ENCODE measurements at regions not wholly inside any gene's neighbourhood (a gene's known extent, or its start where the extent isn't known, plus 50 kb on each side); places are given as distances from the start of the nearest gene placed in this dataset.
"Not testable (repeated sequence)": the region's sequence is repeated elsewhere in the genome, so short reads cannot be mapped to it uniquely, and the experiment has no call there.

DNA sequence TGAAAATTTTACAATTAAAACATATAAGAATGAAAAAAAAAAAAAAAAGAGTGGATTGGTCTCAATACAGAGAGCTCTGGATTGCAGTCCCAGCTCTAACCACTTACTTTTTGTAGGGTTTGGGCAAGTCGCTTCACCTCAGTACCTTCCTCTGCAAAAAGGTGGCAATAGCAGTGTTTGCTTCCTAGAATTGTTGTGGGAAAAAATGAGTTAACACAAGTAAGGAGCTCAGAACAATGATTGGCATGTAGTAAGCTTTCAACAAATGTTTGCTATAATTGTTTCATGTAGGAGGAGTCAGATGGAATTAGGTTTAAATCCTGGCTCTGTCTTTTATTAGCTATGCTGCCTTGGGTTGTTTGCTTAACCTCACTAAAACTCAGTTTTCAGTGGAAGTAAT lies 425.2 kb upstream of the TBL1XR1 start:
- H3K27ac ChIP-seq: no peak overlapping the region
- no peak for DNase-seq
- 89 to 100% (median 97%) methylated on average over 1 of the region's 1 CpG for WGBS, 4 donors
- no peak overlapping the region for H3K4me3 ChIP-seq
- H3K4me1 ChIP-seq (replicated peaks in 1 of 2): peaks cover 9 to 26% of the 10 kb centered on the region in 2 donors
- no peak for TF ChIP-seq POLR2A (IDR thresholded peaks at IDR 0.05)
- TF ChIP-seq, protein P1, sequence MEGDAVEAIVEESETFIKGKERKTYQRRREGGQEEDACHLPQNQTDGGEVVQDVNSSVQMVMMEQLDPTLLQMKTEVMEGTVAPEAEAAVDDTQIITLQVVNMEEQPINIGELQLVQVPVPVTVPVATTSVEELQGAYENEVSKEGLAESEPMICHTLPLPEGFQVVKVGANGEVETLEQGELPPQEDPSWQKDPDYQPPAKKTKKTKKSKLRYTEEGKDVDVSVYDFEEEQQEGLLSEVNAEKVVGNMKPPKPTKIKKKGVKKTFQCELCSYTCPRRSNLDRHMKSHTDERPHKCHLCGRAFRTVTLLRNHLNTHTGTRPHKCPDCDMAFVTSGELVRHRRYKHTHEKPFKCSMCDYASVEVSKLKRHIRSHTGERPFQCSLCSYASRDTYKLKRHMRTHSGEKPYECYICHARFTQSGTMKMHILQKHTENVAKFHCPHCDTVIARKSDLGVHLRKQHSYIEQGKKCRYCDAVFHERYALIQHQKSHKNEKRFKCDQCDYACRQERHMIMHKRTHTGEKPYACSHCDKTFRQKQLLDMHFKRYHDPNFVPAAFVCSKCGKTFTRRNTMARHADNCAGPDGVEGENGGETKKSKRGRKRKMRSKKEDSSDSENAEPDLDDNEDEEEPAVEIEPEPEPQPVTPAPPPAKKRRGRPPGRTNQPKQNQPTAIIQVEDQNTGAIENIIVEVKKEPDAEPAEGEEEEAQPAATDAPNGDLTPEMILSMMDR (IDR thresholded peaks at IDR 0.05): no peak
- intact Hi-C loops (cut with DNase I): no loop called here
- H3K27me3 ChIP-seq: no peaks in the 10 kb centered on the region
- no peaks in the 10 kb centered on the region for H3K9me3 ChIP-seq (replicated peaks in 1 of 3)
- H3K36me3 ChIP-seq (replicated peaks in 1 of 2): no peaks in the 10 kb centered on the region

DNA sequence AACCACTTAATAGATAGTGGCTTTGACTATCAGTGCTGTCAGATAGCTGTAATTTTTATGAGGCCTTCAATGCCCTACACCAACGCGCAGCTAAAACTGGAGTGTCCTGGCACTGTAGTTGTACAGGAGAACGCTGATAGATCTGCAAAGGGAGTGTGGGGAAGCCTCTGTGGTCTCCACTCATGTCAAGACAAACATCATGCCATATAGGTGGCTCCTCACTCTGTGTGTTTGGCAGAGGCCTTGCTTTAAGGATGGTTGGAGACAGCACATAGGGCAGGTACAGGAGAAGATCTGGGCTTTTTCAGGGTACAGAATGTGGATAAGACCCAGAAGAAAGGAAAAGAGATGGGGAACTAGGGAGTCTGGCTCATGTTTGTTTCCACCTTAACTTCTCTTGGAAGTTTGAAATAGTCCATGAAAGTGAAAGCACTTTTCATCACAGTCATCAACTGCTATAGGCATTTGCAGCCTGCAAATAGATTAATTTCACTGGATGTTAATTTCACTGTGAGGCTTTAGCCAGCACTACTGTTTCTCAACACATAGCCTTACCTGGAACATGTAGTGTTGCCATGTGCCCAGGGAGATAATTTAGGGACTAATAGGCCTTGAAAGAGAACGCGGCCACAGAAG lies 425.8 kb upstream of the TBL1XR1 start:
- Histone ChIP-seq H3K36me3 (replicated peaks in 1 of 2) (no peaks in the 10 kb centered on the region), H3K27ac (no peak overlapping the region), H3K4me3 (no peak overlapping the region), H3K4me1 (replicated peaks in 1 of 2) (peaks cover 9 to 26% of the 10 kb centered on the region in 2 donors), H3K9me3 (replicated peaks in 1 of 3) (no peaks in the 10 kb centered on the region), H3K27me3 (no peaks in the 10 kb centered on the region)
- DNase-seq: no peak
- intact Hi-C loops (cut with DNase I): no loop called here
- no peak for TF ChIP-seq POLR2A (IDR thresholded peaks at IDR 0.05)
- TF ChIP-seq, protein P1 (IDR thresholded peaks at IDR 0.05): no peak
- 82 to 92% (median 85%) methylated on average over 5 of the region's 5 CpGs for WGBS, 4 donors

DNA sequence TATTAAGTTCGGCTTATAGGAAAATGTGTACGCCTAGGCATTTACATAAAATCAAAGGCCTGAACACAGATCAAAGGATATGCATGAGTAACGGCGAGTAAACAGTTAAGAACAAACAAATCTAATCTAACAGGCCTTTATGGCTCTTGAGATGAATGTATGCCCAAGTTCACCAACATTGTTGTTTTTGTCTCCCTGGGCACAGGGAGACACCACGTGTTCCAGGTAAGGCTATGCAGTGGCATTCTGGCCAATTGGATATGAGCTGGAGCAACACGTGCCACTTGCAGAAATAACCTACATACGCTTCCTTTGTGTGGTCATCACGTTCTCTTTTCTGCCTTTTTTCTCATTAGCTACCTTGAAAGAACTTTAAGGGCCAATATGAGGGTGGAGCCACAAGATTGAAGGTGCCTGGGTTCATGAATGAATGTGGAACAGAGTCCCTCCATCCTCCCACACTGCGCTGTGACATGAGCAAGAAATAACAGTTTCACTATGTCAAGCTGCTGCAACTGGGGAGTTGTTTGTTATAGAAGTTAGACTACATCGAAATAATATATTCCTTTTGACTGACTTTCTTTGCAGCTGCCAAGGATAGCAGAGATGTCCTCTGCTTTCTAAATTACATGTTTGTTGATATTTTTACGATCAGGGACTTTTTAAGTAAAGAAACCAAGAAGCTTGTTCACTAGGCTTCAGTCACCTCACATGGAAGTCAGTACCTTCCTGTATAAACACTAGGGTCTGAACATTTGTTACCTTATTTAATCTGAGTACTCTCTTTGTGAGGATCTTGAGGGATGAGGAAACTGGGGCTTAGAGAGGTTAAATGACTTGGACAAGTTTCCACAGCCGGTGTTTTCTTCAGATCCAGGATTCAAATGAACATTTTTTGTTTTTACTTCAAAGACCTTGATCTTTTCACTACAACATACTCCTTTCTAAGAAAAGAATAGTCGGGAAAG lies 427.5 kb upstream of the TBL1XR1 start:
- H3K4me1 ChIP-seq (replicated peaks in 1 of 2): peaks cover 4 to 11% of the 10 kb centered on the region in 2 donors
- TF ChIP-seq POLR2A (IDR thresholded peaks at IDR 0.05): no peak
- TF ChIP-seq, protein P1 (IDR thresholded peaks at IDR 0.05): no peak
- intact Hi-C loops (cut with DNase I): no loop called here
- no peak for DNase-seq
- H3K9me3 ChIP-seq (replicated peaks in 1 of 3): no peaks in the 10 kb centered on the region
- no peaks in the 10 kb centered on the region for H3K27me3 ChIP-seq
- no peak overlapping the region for H3K4me3 ChIP-seq
- 84 to 86% (median 85%) methylated on average over 13 of the region's 13 CpGs for WGBS, 4 donors
- H3K36me3 ChIP-seq (replicated peaks in 1 of 2): no peaks in the 10 kb centered on the region
- H3K27ac ChIP-seq: no peak overlapping the region

DNA sequence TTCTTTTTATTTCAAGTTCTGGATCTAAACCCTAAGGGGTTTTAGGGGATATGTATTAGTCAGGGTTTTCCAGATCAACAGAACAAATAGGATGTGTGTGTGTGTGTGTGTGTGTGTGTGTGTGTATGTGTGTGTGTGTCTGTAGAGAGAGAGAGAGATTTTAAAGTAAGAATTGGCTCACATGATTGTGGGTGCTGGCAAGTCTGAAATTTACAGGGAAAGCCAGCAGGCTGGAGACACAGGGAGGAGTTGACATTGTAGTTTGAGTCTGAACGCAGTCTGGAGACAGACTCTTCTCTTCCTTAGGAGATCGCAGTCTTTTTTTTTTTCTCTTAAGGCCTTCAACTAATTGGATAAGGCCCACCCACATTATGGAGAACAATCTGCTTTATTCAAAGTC lies 428.8 kb upstream of the TBL1XR1 start:
- H3K4me3 ChIP-seq: no peak overlapping the region
- TF ChIP-seq, protein P1 (IDR thresholded peaks at IDR 0.05): no peak
- no peak for TF ChIP-seq POLR2A (IDR thresholded peaks at IDR 0.05)
- no peak for DNase-seq
- H3K36me3 ChIP-seq (replicated peaks in 1 of 2): no peaks in the 10 kb centered on the region
- H3K4me1 ChIP-seq (replicated peaks in 1 of 2): peaks cover 4 to 11% of the 10 kb centered on the region in 2 donors
- no peaks in the 10 kb centered on the region for H3K27me3 ChIP-seq
- intact Hi-C loops (cut with DNase I): no loop called here
- 93 to 97% (median 96%) methylated on average over 2 of the region's 2 CpGs for WGBS, 4 donors
- no peaks in the 10 kb centered on the region for H3K9me3 ChIP-seq (replicated peaks in 1 of 3)
- H3K27ac ChIP-seq: no peak overlapping the region

DNA sequence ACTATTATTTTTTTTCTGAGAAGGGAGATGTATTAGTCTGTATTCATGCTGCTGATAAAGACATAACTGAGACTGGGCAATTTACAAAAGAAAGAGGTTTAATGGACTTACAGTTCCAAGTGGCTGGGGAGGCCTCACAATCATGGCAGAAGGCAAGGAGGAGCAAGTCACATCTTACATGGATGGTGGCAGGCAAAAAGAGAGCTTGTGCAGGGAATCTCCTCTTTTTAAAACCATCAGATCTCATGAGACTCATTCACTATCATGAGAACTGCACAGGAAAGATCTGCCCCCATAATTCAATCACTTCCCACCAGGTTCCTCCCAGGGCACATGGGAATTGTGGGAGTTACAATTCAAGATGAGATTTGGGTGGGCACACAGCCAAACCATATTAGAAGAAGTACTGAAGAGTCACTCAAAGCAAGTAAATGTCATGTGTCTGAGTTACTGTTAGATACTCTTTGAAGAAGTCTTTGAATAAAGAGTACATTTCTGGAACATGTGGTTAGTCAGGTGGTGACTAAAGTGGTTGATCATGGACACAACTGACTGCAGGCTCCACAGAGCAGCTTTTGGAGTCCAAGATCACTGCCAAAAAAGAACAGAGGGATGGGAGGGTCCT lies 430.9 kb upstream of the TBL1XR1 start:
- DNase-seq; intact Hi-C loops (cut with DNase I); H3K36me3 ChIP-seq (replicated peaks in 1 of 2): not testable (repeated sequence)

More for the DNA sequence above, 430.9 kb upstream of the TBL1XR1 start:
- not testable (repeated sequence) for H3K27ac ChIP-seq; H3K4me1 ChIP-seq (replicated peaks in 1 of 2); H3K9me3 ChIP-seq (replicated peaks in 1 of 3); H3K4me3 ChIP-seq; H3K27me3 ChIP-seq

Measured in adrenal gland (tissue), 9 donors.